ENCODE measurements at regions not wholly inside any gene's neighbourhood (a gene's known extent, or its start where the extent isn't known, plus 50 kb on each side); places are given as distances from the start of the nearest gene placed in this dataset.

GRCh38 chr13:40023595-40024203 is 368.2 kb downstream of the COG6 start:
- TF ChIP-seq POLR2A (IDR thresholded peaks at IDR 0.05) (no peak), CTCF (IDR thresholded peaks at IDR 0.05) (no peak)
